Muscle layer of colon (tissue), 2 donors: ENCODE measurements at regions not wholly inside any gene's neighbourhood (a gene's known extent, or its start where the extent isn't known, plus 50 kb on each side); places are given as distances from the start of the nearest gene placed in this dataset.

Experiments
- H3K27ac ChIP-seq: one replicate; pipeline ENCODE4 v1.7.0; 2013; ENCODE audit warnings: low read depth, mild to moderate bottlenecking, low read length, moderate library complexity
- H3K27me3 ChIP-seq, 2 donors: one replicate each; pipeline ENCODE4 v1.7.0; 2013; ENCODE audit warnings: low read length in 2 of 2, mild to moderate bottlenecking in 2 of 2; ENCODE audit not compliant: insufficient read depth in 2 of 2, control insufficient read depth in 1 of 2
- H3K36me3 ChIP-seq: one replicate; pipeline ENCODE4 v1.7.0; 2013; ENCODE audit warnings: mild to moderate bottlenecking, low read length; ENCODE audit not compliant: insufficient read depth
- H3K4me1 ChIP-seq: one replicate; pipeline ENCODE4 v1.7.0; 2013; ENCODE audit warnings: mild to moderate bottlenecking, low read length; ENCODE audit not compliant: insufficient read depth
- H3K4me3 ChIP-seq, 2 donors: one replicate each; pipeline ENCODE4 v1.7.0; 2013; ENCODE audit warnings: low read length in 2 of 2, low read depth in 1 of 2, mild to moderate bottlenecking in 1 of 2, moderate library complexity in 1 of 2
- H3K9ac ChIP-seq: one replicate; pipeline ENCODE4 v1.7.0; 2013; ENCODE audit warnings: low read length
- H3K9me3 ChIP-seq: one replicate; pipeline ENCODE4 v1.7.0; 2013; ENCODE audit warnings: mild to moderate bottlenecking, low read length
- donor health status: abdominal sarcoma.
- donor health status: Adenocarcinoma of cecum.

DNA sequence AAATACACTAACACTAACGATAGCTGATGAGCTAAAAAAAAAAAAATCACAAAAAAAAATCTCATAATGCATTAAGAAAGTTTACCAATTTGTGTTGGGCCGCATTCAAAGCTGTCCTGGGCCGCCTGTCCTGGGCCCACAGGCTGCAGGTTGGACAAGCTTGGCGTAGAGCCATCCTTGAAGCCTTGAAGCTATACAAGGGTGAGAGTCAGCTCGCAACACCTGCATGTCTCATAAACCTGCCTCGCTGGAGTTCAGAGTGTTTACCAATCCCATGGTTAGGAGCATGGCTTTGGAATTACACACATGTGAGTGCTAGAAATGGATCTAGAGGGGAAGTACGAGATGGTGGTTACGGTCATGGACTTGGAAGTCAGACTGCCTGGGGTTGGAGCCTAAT is 453.7 kb downstream of the INSC start:
- Histone ChIP-seq H3K36me3 (no peaks in the 10 kb centered on the region), H3K4me3 (no peak overlapping the region), H3K9ac (no peak overlapping the region), H3K4me1 (no peaks in the 10 kb centered on the region), H3K27ac (no peak overlapping the region), H3K9me3 (no peaks in the 10 kb centered on the region), H3K27me3 (no peaks in the 10 kb centered on the region)

DNA sequence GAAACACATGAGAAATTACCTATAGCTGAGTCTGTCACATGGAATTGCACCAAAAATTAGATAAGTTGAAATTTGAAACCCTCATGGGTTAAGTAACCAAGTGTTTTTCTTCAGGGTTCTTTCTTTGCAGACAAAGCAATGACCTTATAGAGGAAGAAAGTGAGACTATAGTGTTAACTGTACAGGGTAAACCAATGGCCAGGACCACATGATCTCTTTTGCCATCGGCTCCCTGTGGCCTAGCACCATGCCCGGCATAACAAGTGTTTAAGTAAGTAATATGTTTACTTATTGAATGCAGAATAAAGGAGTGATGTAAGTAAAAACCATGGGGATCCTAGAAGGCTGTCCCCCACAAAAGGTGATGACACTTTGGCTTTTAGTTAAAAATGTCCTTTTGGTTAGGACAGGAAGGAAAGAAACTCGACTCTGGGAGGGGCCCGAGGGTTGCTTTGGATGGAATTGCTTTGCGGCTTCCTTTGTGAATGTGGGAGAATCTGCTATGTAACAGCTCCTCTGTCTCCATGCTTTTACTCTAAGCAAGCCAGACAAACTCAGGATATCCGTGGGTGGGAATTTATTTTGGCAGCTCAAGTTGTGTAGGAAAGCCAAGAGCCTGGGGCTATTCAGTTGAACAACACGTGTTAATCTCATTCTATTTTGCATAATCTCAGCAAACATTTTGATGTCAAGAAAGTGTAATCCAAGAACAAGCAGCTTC is 454.7 kb downstream of the INSC start:
- H3K27me3 ChIP-seq = no peaks in the 10 kb centered on the region
- H3K9me3 ChIP-seq = no peaks in the 10 kb centered on the region
- no peak overlapping the region for H3K27ac ChIP-seq
- no peaks in the 10 kb centered on the region for H3K36me3 ChIP-seq
- H3K4me3 ChIP-seq = no peak overlapping the region
- H3K4me1 ChIP-seq = no peaks in the 10 kb centered on the region
- no peak overlapping the region for H3K9ac ChIP-seq

DNA sequence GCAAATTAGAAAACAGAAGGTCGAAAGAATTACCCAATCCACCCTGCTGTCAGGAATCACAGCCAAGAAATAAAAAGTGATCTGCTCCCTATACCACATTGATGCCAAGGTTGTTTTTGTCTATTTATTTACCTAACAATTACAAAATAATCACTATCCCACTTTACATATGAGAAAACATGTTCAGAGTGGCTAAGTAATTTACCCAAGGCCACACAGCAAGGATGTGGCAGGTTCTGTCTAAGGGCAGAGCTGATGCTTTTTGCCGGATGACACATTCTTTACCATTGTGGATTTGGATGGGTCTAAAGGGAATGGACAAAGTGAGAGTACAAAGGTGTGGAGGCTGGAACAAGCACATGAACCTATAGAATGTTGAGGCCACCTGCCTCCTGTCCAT is 460.7 kb downstream of the INSC start:
- H3K9me3 ChIP-seq = no peaks in the 10 kb centered on the region
- H3K9ac ChIP-seq = no peak overlapping the region
- H3K4me1 ChIP-seq = no peaks in the 10 kb centered on the region
- H3K36me3 ChIP-seq = no peaks in the 10 kb centered on the region
- H3K27me3 ChIP-seq = no peaks in the 10 kb centered on the region
- H3K4me3 ChIP-seq = no peak overlapping the region
- H3K27ac ChIP-seq = no peak overlapping the region

DNA sequence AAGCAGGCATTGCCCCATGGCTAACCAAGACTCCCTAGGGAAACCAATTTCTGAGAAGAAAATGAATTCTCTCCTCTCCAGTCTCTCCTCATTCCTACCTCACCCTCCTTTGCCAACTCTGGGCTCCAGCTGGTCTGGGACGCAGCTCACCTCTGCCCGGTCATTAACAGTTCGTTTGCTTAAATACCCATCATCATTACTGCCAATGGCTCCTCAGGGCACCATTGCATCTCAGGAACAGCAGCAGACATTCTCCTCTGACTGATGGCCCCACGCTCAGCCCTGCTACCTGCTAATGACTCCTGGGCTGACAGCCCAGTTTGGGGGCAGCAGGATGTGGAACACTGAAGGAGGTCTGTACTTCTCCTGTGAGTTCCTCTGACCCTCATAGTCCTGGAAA is 462.0 kb downstream of the INSC start:
- Histone ChIP-seq H3K4me3 (no peak overlapping the region), H3K36me3 (no peaks in the 10 kb centered on the region), H3K4me1 (no peaks in the 10 kb centered on the region), H3K9me3 (no peaks in the 10 kb centered on the region), H3K27me3 (no peaks in the 10 kb centered on the region), H3K9ac (no peak overlapping the region), H3K27ac (no peak overlapping the region)

DNA sequence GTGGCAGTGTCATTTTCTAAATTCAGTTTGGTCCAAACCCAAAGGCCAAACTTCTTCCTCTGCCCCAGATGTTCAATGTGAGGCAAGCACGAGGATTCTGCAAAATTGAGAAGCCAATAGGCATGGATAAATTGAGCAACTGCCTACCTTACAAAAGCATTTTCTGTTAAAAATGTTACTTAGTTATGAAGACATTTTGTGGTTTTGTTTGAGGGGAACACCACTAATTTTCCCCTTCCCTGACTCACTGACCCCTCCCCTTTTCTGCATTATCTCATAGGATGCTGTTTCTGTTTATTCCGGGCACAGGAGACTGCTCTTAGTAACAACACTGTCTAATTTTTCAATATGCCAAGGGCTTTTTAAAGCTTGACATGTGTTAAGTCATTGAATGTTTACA is 462.8 kb downstream of the INSC start:
- H3K27ac ChIP-seq = no peak overlapping the region

DNA sequence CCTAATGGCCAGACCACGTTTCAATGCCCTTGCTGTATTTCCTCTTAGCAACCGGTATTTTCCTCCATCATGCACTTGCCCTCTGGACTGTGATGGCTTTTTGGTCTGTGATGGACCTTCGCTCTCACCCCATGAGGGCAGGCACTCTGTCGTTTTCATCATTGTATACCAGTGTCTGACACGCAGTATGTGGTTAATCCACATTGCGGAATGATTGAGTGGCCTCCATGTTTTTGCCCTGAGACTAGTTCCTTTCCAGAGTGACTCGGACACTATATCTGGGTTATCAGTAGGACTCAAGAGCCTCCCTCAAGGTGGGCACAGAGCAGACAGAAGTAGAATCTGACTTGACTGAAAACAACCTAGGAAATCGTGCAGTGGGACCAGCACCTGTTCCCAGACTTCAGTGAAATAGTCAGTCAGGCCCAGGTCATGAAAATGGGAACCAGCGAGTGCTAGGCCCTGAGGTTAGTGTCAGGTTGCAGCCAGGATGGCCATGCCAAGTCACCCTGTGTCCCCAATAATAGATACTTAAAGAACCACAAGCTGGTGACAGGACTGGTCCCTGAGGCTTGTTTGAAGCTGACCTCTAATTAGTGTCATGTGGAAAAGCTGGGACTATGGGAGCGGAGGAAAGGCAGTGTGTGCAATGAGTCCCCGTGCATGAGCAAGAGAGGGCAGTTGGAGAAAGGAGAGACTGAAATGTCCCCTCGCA is 464.7 kb downstream of the INSC start:
- Histone ChIP-seq H3K4me1 (no peaks in the 10 kb centered on the region), H3K4me3 (no peak overlapping the region), H3K27ac (no peak overlapping the region)

More for the DNA sequence above, 462.8 kb downstream of the INSC start:
- Histone ChIP-seq H3K27me3 (no peaks in the 10 kb centered on the region), H3K9me3 (no peaks in the 10 kb centered on the region), H3K9ac (no peak overlapping the region), H3K36me3 (no peaks in the 10 kb centered on the region), H3K4me3 (no peak overlapping the region), H3K4me1 (no peaks in the 10 kb centered on the region)

DNA sequence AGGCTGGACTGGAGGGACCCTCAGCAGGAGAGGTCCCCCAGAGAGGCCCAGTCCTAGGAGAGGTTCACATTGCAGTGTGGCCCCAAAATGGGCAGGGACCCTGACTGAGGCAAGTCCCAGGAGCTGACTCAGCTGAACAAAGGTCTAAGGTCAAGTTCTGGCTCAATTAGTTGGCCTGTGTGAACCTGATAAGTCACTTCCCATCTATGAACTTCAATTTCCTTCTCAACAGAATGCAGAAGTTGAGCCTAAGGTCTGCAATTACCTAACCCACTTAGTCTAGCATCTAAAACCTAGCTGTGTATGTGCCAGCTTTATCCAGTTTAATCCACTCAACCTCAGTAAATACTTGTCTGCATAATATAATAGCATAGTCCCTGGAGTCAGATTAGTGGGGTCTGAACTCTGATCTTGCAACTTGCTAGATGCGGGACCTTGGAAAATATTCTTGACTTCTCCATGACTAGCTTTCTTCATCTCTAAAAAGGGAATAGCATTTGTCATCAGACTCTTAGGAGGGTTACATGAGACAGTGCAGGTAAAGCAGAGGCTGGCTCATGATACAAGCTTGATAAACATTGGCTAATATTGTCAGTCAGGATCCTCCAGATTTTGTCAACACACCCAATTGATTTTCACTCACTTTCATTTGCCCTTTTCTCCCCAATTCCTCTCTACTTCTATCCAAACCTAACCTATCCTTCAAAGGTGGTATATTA is 465.5 kb downstream of the INSC start:
- no peaks in the 10 kb centered on the region for H3K27me3 ChIP-seq
- no peak overlapping the region for H3K9ac ChIP-seq
- no peaks in the 10 kb centered on the region for H3K4me1 ChIP-seq
- no peaks in the 10 kb centered on the region for H3K36me3 ChIP-seq
- no peak overlapping the region for H3K27ac ChIP-seq
- H3K9me3 ChIP-seq = no peaks in the 10 kb centered on the region
- no peak overlapping the region for H3K4me3 ChIP-seq

More for the DNA sequence above, 464.7 kb downstream of the INSC start:
- H3K9me3 ChIP-seq = no peaks in the 10 kb centered on the region
- no peak overlapping the region for H3K9ac ChIP-seq
- H3K27me3 ChIP-seq = no peaks in the 10 kb centered on the region
- no peaks in the 10 kb centered on the region for H3K36me3 ChIP-seq

DNA sequence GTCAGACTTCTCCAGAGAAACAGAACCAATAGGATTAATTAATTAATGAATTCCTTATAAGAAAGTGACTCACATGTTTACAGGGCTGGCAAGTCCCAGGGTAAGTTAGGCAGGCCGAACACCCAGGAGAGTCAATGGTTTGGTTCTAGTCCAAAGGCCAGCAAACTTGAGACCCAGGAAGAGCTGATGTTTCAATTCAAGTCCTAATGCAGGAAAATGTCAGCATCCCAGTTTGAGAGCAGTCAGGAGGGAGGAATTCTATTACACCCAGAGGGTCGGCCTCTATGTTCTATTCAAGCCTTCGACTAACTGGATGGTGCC is 466.0 kb downstream of the INSC start:
- no peak overlapping the region for H3K9ac ChIP-seq
- H3K4me1 ChIP-seq = no peaks in the 10 kb centered on the region
- H3K27ac ChIP-seq = no peak overlapping the region
- no peak overlapping the region for H3K4me3 ChIP-seq
- no peaks in the 10 kb centered on the region for H3K36me3 ChIP-seq
- H3K9me3 ChIP-seq = no peaks in the 10 kb centered on the region
- no peaks in the 10 kb centered on the region for H3K27me3 ChIP-seq

DNA sequence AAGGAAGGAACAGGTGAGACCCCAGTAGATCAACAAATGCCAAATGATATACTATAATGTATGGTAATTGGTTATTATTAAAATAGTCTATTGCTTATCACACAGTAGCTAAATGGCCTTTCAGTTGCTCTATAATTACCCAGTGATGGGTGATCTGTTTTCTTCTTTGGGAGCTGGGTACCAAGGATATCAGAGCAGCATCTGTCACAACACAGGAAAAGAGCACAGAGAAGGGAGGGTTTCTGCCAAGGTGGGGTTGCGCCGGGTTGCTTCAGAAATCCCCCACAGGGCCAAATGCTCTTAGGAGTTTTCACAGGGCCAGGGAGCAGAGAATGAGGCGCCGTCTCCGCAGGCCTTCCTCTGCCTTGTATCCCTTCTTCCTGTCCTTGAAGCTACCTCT is 469.4 kb downstream of the INSC start:
- no peaks in the 10 kb centered on the region for H3K36me3 ChIP-seq
- H3K4me1 ChIP-seq = no peaks in the 10 kb centered on the region
- H3K9ac ChIP-seq = no peak overlapping the region
- no peak overlapping the region for H3K27ac ChIP-seq
- H3K4me3 ChIP-seq = no peak overlapping the region
- no peaks in the 10 kb centered on the region for H3K9me3 ChIP-seq
- no peaks in the 10 kb centered on the region for H3K27me3 ChIP-seq

DNA sequence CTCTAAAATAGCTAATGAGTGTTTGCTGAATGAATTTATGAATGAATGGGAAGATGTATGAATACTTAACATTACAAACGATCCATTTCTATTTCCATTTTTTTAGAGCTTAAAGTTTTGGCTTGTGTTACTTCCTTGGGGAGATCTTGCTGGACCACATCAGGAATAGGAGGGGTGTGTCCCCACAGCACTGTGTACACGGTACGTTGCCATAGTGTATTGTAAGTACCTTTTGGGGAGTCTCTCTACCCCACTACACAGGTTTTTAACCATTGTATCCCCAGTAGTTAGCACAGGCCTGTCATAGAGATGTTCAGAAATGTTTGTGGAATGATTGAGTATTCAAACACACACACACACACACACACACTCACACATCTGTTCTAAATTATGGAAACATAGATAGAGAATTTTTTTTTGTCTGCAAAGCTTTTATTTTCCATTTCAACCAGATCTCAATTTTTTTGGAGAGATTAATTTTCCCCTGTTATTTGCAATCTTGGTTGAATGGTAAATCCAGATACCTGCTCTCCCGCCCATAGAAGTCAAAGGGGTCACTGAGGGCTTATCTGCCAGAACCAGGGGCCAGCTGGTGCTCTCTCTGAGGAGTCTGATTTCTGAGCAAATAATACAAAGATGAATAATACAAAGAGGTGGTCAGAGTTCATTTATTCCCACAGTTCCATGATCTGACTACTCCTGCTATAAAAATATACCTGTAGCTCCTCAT is 471.0 kb downstream of the INSC start:
- Histone ChIP-seq H3K36me3 (no peaks in the 10 kb centered on the region), H3K4me1 (no peaks in the 10 kb centered on the region), H3K27me3 (no peaks in the 10 kb centered on the region), H3K4me3 (no peak overlapping the region), H3K27ac (no peak overlapping the region), H3K9ac (no peak overlapping the region), H3K9me3 (no peaks in the 10 kb centered on the region)

DNA sequence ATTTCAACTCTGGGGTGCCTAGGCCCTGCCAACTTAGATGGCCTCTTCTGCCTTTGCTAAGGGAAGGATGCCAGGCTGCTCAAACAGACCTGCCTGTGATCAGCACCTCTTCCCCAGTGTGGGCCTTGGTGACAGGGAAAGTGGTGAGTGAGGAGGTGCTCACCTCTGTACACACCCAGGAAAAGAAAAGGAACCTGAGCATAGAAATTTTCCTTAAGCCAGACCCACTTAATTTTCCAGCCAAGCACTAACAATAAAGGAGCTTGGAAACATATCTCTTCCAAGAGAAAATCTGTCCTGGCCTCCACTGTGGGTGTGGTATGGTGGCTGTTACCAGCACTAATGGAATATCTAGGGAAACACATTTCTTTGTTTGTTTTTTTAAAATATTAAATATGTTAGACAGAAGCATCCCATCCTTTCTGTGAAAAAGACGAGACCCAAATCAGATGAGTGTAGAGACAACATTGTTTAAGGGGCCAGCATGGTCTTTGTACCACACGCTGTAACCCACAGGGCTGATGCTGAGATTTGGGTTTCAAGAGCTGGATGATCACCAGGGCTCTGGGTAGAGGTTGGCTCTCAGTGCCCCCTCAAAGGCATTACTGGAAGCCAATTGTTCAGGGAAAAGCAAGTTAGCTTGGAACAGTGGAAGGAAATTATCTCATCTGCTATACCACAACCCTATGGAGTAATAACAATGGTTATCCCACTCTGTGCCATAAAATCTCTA is 472.2 kb downstream of the INSC start:
- Histone ChIP-seq H3K4me1 (no peaks in the 10 kb centered on the region), H3K4me3 (no peak overlapping the region), H3K36me3 (no peaks in the 10 kb centered on the region), H3K9me3 (no peaks in the 10 kb centered on the region), H3K27me3 (no peaks in the 10 kb centered on the region), H3K27ac (no peak overlapping the region), H3K9ac (no peak overlapping the region)
